ENCODE measurements at regions not wholly inside any gene's neighbourhood (a gene's known extent, or its start where the extent isn't known, plus 50 kb on each side); places are given as distances from the start of the nearest gene placed in this dataset.

DNA sequence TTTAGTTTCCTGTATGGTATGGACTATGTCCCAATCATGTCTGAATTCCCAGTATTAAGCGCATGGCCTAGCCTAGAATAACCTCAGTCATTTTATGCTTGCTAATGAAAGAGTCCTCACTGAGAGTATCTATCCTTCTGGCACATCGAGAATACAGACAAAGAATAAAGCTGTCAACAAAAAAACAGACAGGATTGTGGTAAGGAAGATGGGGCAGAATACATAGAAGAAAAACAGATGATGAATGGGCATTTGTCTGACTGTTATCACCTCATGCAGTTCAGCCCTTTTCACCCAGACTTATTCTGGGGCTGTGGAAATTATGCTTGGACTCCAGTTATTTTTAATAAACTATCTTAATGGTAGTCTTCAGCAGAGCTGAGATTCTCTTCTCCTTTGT, 363.8 kb upstream of the TNC start:
- no peak for DNase-seq (ENCODE audit: low read depth)
- TF ChIP-seq, protein P1, sequence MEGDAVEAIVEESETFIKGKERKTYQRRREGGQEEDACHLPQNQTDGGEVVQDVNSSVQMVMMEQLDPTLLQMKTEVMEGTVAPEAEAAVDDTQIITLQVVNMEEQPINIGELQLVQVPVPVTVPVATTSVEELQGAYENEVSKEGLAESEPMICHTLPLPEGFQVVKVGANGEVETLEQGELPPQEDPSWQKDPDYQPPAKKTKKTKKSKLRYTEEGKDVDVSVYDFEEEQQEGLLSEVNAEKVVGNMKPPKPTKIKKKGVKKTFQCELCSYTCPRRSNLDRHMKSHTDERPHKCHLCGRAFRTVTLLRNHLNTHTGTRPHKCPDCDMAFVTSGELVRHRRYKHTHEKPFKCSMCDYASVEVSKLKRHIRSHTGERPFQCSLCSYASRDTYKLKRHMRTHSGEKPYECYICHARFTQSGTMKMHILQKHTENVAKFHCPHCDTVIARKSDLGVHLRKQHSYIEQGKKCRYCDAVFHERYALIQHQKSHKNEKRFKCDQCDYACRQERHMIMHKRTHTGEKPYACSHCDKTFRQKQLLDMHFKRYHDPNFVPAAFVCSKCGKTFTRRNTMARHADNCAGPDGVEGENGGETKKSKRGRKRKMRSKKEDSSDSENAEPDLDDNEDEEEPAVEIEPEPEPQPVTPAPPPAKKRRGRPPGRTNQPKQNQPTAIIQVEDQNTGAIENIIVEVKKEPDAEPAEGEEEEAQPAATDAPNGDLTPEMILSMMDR (IDR thresholded peaks at IDR 0.05; ENCODE audit: insufficient read depth, low read depth, low read length) = no peak
- no peak overlapping the region for H3K4me3 ChIP-seq (ENCODE audit: low read depth, low read length)

DNA sequence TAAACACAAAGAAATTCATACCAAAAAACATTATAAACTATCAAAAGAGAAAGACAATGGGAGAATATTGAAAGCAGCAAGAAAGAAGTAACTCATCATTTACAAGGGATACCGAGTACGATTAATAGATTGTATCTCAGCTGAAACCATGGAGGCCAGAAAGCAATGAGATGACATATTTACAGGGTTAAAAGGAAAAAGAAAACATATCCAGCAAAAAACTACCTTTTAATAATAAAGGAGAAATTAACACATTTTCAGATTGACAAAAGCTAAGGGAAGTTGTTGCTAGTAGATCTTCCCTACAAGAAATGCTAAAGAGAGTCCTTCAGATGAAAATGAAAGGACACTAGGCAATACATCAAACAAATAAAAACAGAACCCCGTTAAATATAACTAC, 364.8 kb upstream of the TNC start:
- TF ChIP-seq, protein P1 (IDR thresholded peaks at IDR 0.05; ENCODE audit: insufficient read depth, low read depth, low read length) = no peak
- DNase-seq (ENCODE audit: low read depth) = no peak
- no peak overlapping the region for H3K4me3 ChIP-seq (ENCODE audit: low read depth, low read length)

DNA sequence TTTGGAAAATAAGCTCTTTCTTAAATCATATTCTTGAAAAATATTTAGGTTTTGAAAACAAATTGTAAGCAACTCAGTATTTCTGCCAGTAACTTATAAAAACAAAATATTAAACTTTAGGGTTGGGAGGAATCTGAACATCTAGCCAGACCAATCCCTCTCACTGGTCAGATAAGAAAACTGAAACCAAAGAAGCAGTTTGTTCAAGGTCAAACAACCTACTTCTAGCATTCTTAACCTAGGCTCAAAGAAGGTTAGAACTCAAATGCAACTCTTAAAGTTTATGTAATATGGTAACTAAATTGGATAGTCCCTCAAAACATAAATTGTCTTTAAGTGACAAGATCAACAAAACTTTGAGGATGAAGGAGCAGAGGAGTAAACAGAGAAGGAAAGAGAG, 374.9 kb upstream of the TNC start:
- TF ChIP-seq, protein P1 (IDR thresholded peaks at IDR 0.05; ENCODE audit: insufficient read depth, low read depth, low read length) = no peak
- no peak for DNase-seq (ENCODE audit: low read depth)
- H3K4me3 ChIP-seq (ENCODE audit: low read depth, low read length) = no peak overlapping the region

DNA sequence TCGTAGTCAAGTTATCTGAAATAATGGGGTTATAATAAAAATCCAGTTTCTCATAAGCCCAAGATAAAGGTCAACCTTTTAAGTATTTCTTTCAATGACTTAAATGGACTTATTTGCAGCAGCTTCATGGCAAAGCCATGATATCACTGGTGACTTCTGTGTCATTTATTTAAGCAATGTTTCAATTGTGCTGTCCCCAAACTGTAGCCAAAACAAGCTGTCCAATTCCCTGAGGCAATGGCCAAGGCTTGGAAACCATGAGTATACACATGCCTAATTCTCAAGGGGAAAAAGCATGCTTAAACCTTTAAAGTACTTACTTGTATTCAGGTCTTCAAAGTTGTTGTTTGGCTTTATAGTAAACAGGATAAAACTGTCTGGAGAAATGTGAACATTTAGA, 376.4 kb upstream of the TNC start:
- DNase-seq (ENCODE audit: low read depth) = no peak
- TF ChIP-seq, protein P1 (IDR thresholded peaks at IDR 0.05; ENCODE audit: insufficient read depth, low read depth, low read length) = no peak
- H3K4me3 ChIP-seq (ENCODE audit: low read depth, low read length) = no peak overlapping the region

DNA sequence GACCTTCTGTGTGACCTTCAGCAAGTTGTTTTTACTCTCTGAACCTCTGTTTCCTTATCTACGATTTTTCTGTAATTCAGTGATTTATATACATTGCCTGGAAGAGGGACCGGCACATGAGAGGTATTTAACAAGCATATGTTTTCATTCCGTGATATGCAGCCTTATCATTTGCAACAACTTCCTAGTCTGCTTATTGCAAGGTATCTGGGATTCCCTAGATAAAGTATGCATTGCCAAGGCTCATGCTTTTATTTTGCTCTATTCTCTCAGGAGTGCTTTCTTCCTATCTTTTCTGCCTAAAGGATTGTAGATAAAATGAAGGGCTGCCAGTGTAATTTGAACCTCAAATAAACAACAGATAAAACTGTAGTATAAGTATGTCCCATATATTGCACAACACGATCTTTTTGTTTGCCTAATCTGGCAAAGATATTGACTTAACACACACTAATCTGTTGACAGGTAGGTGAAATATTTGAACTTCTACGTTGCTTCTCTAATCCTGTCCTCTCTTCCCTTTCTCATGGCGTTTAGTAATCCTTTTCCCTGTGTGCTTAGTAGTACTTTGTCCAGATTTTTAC, 377.2 kb upstream of the TNC start:
- no peak overlapping the region for H3K4me3 ChIP-seq (ENCODE audit: low read depth, low read length)
- peak; percentile 78 for DNase-seq (ENCODE audit: low read depth)
- TF ChIP-seq, protein P1 (IDR thresholded peaks at IDR 0.05; ENCODE audit: insufficient read depth, low read depth, low read length) = no peak

DNA sequence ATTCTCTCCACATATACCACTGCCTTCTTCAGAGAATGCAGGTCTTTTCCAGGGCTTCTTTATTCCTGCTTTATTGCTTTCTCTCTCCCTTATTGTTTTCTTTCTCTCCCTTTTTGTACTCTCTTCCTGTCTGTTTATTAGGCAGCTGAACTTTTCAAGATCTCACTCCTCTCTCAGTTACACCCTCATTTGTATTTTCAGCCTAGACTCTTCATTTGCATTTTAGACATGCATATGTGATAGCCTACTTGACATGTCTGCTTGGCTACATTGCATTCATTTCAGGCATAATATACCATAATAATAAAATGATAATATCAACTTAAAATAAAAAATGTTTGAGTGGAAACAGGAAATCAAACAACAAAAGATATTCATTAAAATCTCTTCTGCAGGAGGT, 377.9 kb upstream of the TNC start:
- TF ChIP-seq, protein P1 (IDR thresholded peaks at IDR 0.05; ENCODE audit: insufficient read depth, low read depth, low read length) = no peak
- no peak overlapping the region for H3K4me3 ChIP-seq (ENCODE audit: low read depth, low read length)
- no peak for DNase-seq (ENCODE audit: low read depth)

DNA sequence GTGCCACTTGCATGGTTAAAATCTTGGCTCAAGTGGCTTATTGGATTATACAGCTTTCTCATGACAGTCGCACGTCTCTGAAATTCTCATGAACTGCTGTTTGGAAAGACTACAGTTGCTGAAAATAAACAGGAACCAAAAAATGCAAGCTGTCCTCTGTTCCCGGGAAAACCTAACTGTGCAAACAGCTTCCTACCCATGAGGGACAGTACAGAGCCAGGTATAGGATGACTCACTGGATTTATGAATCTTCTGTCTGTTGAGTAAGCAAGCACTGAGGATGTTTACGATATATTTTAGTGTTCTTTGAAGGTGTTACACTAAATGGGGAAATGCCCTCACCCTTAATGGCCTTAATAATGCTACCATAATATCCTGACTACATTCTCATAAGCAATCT, 380.3 kb upstream of the TNC start:
- H3K4me3 ChIP-seq (ENCODE audit: low read depth, low read length) = no peak overlapping the region
- DNase-seq (ENCODE audit: low read depth) = peak; percentile 43
- TF ChIP-seq, protein P1 (IDR thresholded peaks at IDR 0.05; ENCODE audit: insufficient read depth, low read depth, low read length) = no peak
